PFSK-1 (cell line): ENCODE measurements at regions not wholly inside any gene's neighbourhood (a gene's known extent, or its start where the extent isn't known, plus 50 kb on each side); places are given as distances from the start of the nearest gene placed in this dataset.

Experiments
- FOXP2 ChIP-seq: optimal IDR thresholded peaks from 2 replicates; pipeline ENCODE3; 2011; ENCODE audit warnings: borderline replicate concordance, control low read depth, inconsistent platforms; ENCODE audit not compliant: insufficient read depth; ENCODE audit errors: extremely low read length, extremely low read depth
- POLR2AphosphoS5 ChIP-seq: IDR thresholded peaks from 2 replicates; pipeline ENCODE4 v1.6.1; 2012; ENCODE audit warnings: low read depth, mild to moderate bottlenecking, control low read depth, low read length, moderate library complexity
- SIN3A ChIP-seq: IDR thresholded peaks from 2 replicates; pipeline ENCODE4 v1.6.1; 2012; ENCODE audit warnings: mild to moderate bottlenecking, low read length, moderate library complexity, borderline replicate concordance; ENCODE audit not compliant: insufficient read depth
- TAF1 ChIP-seq: IDR thresholded peaks from 2 replicates; pipeline ENCODE4 v1.6.1; 2012; ENCODE audit warnings: low read length, control low read depth, borderline replicate concordance; ENCODE audit not compliant: insufficient read depth
- TF ChIP-seq, protein P1 (sequence below), 2 experiments: IDR thresholded peaks; 2 replicates each; pipeline versions ENCODE4 v1.6.1 to v1.8.0; 2011 to 2012; ENCODE audit warnings: low read depth in 2 of 2, low read length in 2 of 2, control low read depth in 1 of 2, inconsistent platforms in 1 of 2, mild to moderate bottlenecking in 1 of 2, moderate library complexity in 1 of 2; ENCODE audit not compliant: insufficient read depth in 1 of 2

DNA sequence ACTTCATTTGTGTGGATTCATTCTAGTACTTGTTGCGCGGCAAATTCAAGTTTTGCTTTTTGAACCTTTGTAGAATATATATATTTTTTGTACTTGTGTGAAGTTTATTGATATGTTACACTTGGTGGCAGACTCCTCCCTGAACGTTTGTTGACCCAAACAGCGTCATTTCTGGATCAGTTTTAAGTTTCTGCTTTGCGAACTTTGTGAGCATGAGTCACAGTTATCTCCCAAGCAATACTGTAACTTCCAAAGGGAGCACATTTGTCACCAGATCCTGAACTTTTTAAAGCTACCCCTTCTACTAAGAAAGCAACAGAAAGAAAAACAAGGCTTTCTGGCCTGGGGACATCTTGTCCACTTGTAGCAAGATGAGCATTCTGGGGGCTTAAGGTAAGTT is 74.8 kb upstream of the CACNA2D3 start:
- TF ChIP-seq POLR2AphosphoS5 (no peak), SIN3A (no peak), TAF1 (no peak), FOXP2 (no peak)
- TF ChIP-seq, protein P1, sequence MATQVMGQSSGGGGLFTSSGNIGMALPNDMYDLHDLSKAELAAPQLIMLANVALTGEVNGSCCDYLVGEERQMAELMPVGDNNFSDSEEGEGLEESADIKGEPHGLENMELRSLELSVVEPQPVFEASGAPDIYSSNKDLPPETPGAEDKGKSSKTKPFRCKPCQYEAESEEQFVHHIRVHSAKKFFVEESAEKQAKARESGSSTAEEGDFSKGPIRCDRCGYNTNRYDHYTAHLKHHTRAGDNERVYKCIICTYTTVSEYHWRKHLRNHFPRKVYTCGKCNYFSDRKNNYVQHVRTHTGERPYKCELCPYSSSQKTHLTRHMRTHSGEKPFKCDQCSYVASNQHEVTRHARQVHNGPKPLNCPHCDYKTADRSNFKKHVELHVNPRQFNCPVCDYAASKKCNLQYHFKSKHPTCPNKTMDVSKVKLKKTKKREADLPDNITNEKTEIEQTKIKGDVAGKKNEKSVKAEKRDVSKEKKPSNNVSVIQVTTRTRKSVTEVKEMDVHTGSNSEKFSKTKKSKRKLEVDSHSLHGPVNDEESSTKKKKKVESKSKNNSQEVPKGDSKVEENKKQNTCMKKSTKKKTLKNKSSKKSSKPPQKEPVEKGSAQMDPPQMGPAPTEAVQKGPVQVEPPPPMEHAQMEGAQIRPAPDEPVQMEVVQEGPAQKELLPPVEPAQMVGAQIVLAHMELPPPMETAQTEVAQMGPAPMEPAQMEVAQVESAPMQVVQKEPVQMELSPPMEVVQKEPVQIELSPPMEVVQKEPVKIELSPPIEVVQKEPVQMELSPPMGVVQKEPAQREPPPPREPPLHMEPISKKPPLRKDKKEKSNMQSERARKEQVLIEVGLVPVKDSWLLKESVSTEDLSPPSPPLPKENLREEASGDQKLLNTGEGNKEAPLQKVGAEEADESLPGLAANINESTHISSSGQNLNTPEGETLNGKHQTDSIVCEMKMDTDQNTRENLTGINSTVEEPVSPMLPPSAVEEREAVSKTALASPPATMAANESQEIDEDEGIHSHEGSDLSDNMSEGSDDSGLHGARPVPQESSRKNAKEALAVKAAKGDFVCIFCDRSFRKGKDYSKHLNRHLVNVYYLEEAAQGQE (IDR thresholded peaks at IDR 0.05; ENCODE audit: insufficient read depth in 1 of 2, low read depth in 2 of 2, low read length in 2 of 2), result no peak
